ENCODE measurements at regions not wholly inside any gene's neighbourhood (a gene's known extent, or its start where the extent isn't known, plus 50 kb on each side); places are given as distances from the start of the nearest gene placed in this dataset.

- Histone ChIP-seq H3K23ac (ENCODE audit: low read depth, low read length) (no peak overlapping the region), H4K8ac (ENCODE audit: low read depth in 2 of 2, low read length in 2 of 2) (no peak overlapping the region), H3K4ac (ENCODE audit: low read depth, low read length) (no peak overlapping the region), H2BK20ac (ENCODE audit: low read depth, low read length) (no peak overlapping the region), H4K5ac (ENCODE audit: low read depth, low read length) (no peak overlapping the region), H3K14ac (replicated peaks; ENCODE audit: low read depth, low read length) (no peak overlapping the region), H3K27ac (ENCODE audit: insufficient read depth, low read length) (no peak overlapping the region), H3K9me3 (ENCODE audit: control insufficient read depth, insufficient read depth, low read length) (no peaks in the 10 kb centered on the region; the same call in 1 of the 2 replicates), H2AK9ac (replicated peaks; ENCODE audit: low read depth, low read length, poor library complexity) (no peak overlapping the region), H3K4me1 (ENCODE audit: control insufficient read depth, insufficient read depth, low read length) (no peaks in the 10 kb centered on the region), H3K27me3 (ENCODE audit: control insufficient read depth, insufficient read depth, low read length) (no peaks in the 10 kb centered on the region), H4K91ac (ENCODE audit: insufficient read depth, low read depth, low read length) (no peak overlapping the region), H3K9ac (ENCODE audit: low read depth, low read length) (no peak overlapping the region), H2BK120ac (ENCODE audit: low read depth, low read length) (no peak overlapping the region), H3K79me1 (ENCODE audit: low read depth in 1 of 2, low read length in 2 of 2) (no peaks in the 10 kb centered on the region), H2BK15ac (ENCODE audit: low read depth, low read length) (no peak overlapping the region), H2BK5ac (ENCODE audit: low read depth, low read length, poor library complexity, severe bottlenecking) (no peak overlapping the region), H3K36me3 (ENCODE audit: control insufficient read depth, insufficient read depth, low read length) (no peaks in the 10 kb centered on the region), H2AFZ (replicated peaks; ENCODE audit: low read length, poor library complexity) (no peak overlapping the region), H2AK5ac (ENCODE audit: low read depth, low read length) (no peak overlapping the region), H3K18ac (ENCODE audit: low read depth, low read length) (no peak overlapping the region), H3K9me1 (ENCODE audit: insufficient read depth, low read length) (no peaks in the 10 kb centered on the region), H3K4me2 (ENCODE audit: low read depth, low read length) (no peak overlapping the region), H4K20me1 (ENCODE audit: insufficient read depth, low read length) (no peaks in the 10 kb centered on the region), H3K56ac (ENCODE audit: extremely low read depth, insufficient read depth, low read length) (no peak overlapping the region), H3K4me3 (ENCODE audit: insufficient read depth, low read depth, low read length) (no peak overlapping the region)
- in situ Hi-C loops (cut with MboI; ENCODE audit: low sequenced_read_pairs), result loop anchor here (25.0 kb wide), 1 partner anchor 289 kb away; no protein-coding TSS in a partner anchor
- no peak for TF ChIP-seq RFX5 (IDR thresholded peaks at IDR 0.05; ENCODE audit: low read depth, low read length)
- no peak for TF ChIP-seq POLR2A (IDR thresholded peaks at IDR 0.05; ENCODE audit: low read depth, low read length)
- intact Hi-C loops (cut with micrococcal nuclease), result no loop called here
- ATAC-seq (ENCODE audit: low read depth), result no peak
- no TSS peak for BruUV-seq (replicated peaks)
- ChIA-PET POLR2A (ENCODE audit: unreplicated experiment) (no interaction called here), CTCF (no interaction called here)
- dilution Hi-C loops (cut with HindIII; ENCODE audit: low sequenced_read_pairs, unreplicated experiment), result no loop called here
- no peak for DNase-seq
Measured at GRCh38 chr12:20201733-20202132, 166.6 kb upstream of the PDE3A start.
